ENCODE measurements at regions not wholly inside any gene's neighbourhood (a gene's known extent, or its start where the extent isn't known, plus 50 kb on each side); places are given as distances from the start of the nearest gene placed in this dataset.

- TF ChIP-seq EZH2 (IDR thresholded peaks at IDR 0.05; ENCODE audit: insufficient read depth, poor library complexity, severe bottlenecking) = no peak
- TF ChIP-seq EZH2phosphoT487 (IDR thresholded peaks at IDR 0.05; ENCODE audit: insufficient read depth, low read depth) = no peak
These were observed 323.6 kb downstream of the MRPL39 start for GRCh38 chr21:25283720-25284119.

Data from GM23248 (cell line).